GM21367 (cell line): ENCODE measurements at regions not wholly inside any gene's neighbourhood (a gene's known extent, or its start where the extent isn't known, plus 50 kb on each side); places are given as distances from the start of the nearest gene placed in this dataset.
"Not testable (repeated sequence)": the region's sequence is repeated elsewhere in the genome, so short reads cannot be mapped to it uniquely, and the experiment has no call there.

Source experiments
- ATAC-seq: cut with Tn5 transposase; IDR thresholded peaks from one replicate; pipeline ENCODE4 v1.9.1; 2021; ENCODE audit not compliant: unreplicated experiment

DNA sequence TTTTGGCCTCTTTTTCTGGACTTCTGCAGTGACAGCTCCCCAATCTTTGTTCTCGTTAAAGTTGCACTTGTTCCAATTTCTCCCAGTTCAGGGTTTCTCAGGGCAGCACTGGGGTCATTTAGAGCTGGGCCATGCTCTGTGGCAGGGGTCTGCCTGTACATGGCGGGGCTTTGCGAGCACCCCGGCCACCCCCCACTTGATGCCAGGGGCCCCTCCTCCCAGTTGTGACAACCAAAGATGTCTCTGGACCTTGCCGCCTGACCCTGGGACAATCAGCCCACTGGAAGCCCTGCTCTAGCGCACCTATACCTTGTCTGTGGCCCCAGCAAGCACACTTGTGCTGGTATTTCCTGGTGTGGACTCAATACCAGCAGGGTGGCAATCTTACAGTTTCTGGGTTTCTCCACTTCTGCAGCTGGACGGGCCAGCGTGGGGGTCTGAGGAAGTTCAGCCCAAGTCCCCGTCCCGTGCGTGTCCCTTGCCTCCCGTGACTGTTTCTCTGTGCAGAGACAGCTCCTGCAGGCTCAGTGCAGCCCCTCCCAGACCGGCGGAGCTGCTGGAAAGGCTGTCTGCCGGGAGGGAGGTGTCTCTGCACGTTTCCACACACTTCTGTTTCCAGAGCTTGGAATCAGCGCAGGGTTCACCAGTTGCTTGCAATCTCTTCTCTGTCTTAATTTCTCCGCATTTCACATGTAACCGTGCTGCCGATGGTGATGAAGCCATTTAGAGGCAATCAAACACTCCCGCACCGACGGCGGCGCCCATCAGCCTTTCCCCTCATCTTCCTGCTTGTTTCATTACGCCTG lies 1328.9 kb downstream of the BRD1 start:
- ATAC-seq = no peak

DNA sequence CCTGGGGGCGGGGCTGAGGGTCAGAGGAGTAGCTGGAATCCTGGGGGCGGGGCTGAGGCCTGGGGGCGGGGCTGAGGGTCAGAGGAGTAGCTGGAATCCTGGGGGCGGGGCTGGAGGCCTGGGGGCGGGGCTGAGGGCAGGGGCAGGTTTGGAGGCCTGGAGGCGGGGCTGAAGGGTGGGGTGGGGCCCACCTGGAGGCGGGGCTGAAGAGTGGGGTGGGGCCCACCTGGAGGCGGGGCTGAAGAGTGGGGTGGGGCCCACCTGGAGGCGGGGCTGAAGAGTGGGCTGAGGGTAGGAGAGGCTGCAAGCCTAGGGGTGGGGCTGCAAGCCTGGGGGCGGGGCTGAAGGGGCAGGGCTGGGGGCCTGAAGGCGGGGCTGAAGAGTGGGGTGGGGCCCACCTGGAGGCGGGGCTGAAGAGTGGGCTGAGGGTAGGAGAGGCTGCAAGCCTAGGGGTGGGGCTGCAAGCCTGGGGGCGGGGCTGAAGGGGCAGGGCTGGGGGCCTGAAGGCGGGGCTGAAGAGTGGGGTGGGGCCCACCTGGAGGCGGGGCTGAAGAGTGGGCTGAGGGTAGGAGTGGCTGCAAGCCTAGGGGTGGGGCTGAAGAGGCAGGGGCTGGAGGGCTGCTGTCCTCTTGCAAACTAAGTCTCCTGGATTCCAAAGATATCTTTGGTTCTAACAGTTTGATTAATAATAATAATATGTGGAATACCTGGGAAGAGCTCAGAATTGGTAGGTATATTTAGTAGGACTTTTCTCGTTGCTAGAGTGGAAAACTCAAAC lies 1329.7 kb downstream of the BRD1 start:
- not testable (repeated sequence) for ATAC-seq

DNA sequence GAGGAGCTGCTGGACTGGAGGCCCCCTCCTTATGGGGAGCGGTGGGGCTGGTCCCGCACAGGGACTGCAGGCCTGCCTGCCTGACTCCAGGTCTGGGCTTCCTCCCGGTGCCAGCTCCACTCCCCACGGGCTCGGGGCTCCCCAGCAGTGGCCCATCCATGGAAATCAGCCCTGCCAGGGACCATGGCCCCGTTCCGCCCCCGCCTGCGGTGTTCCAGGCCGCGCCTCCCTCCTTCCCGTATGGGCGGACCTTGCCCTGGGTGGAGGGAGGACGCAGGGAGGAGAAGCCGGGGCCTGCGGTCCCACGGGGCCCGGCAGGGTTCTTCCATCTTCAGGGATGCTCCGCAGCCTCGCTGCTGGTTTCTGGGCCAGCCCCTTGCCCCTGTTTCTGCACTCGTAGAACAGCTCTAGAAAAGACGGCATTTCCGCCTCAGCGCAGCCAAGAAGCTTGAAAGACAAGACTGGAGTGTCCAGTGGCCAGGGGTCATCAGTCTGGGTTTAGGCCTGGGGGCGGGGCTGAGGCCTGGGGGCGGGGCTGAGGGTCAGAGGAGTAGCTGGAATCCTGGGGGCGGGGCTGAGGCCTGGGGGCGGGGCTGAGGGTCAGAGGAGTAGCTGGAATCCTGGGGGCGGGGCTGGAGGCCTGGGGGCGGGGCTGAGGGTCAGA lies 1330.6 kb downstream of the BRD1 start:
- no peak for ATAC-seq

DNA sequence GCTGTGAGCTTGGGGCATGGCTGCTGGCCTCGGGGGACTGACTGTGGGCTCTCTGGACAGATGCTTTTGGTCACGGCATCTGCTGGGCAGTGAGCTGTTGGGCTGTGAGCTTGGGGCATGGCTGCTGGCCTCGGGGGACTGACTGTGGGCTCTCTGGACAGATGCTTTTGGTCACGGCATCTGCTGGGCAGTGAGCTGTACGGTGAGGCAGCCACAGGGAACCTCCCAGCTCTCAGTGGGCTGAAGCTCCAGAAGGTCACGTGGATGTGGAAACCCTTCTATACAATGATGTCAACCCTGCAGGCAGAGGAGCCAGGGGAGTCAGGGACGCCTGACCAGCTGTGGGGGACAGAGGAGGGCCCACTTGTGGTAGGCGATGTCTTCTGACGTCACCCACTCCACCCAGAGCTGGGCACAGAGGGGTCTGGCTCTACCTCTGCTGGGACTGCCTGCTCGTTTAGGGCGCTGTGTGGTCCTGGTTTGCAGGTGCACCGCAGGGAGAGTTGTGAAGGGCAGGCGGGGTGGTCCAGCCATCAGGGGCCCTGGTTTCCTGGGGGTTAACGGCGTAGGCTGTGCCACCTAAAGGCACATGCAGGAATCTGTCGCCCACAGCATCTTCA lies 1331.3 kb downstream of the BRD1 start:
- ATAC-seq = no peak

DNA sequence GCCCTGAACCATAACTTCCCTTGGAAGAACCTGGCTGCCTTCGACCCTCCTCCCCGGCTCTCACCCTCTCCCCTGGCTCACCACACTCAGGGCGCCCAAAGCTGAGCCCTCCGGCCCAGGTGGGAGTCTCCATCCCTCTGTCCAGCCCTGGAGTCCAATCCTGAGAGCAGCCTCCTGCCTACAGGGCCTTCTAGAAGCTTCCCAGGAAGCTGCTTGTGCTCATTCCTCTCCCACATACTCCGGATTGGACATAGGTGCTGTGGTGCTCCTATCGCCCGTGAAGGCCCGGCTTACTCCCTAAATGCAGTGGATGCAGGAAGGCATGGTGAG lies 1332.0 kb downstream of the BRD1 start:
- ATAC-seq = no peak

DNA sequence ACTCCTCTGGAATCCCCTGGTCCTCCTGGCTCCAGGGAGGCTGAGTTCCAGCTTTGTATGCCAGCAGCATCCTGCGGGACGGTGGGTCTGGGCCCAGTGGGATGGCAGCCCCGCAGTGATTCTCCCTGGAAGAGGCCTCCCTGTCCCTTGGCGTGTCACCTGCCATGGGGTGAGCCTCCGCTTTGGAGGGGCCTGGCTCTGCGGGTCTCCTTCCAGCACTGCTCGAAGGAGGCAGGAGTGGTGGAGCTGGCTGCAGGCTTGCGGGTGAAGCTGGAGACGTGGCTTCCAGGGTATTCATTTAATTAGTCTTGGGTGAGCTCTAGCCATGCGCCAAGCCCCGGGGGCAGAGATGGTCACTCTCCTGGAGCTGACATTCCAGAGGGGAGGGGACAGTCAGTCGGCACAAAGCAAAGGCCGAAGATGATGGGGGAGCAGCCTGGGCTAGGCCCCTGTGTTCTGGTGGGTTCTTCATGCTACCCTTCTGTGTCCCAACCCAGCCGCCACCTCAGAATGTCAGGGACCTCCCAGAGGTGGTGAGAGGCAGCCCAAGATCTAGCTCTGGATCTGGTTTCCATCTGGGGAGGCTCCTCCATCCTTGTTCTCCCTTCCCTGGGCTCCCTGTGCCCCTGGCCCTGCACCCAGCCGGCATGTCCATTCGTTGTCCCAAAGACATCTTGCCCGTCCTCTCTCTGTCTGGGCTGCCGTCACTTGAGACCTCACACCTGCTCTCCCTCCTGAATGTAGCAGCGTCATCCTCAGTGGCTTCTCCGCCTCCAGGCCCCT lies 1332.5 kb downstream of the BRD1 start:
- ATAC-seq = no peak

DNA sequence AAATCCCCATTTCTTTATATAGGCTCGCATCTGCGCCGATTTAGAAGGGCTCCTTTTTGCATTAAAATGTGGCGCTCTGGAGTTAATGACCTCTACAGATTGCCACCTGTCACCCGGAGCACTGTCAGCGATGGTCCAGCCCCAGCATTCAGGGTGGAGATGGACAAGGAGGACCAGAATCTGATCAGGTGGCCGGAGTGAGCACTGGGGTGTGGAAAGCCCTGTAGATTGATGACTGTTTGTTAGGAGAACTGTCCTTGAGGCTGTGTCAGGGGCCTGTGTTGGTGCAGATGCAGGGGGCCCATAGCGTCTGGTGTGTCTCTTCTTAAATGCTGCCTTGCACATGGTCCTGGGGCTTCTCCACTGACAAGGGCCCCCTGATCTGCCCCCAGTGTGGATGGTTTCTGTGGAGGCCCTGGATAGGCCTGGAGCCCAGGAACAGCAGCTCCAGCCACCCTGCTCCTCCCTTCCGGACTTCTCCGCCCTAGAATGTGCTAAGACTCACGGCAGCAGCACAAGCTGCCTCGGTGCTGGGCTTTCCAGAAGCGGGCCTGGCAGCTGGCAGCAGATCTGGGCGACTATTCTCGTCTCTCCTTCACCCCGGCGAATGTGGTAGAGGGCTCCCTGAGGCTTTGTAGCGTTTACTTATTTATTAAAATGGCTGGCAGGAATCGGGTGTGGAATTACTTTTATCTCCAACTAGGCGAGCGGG lies 1333.3 kb downstream of the BRD1 start:
- no peak for ATAC-seq

DNA sequence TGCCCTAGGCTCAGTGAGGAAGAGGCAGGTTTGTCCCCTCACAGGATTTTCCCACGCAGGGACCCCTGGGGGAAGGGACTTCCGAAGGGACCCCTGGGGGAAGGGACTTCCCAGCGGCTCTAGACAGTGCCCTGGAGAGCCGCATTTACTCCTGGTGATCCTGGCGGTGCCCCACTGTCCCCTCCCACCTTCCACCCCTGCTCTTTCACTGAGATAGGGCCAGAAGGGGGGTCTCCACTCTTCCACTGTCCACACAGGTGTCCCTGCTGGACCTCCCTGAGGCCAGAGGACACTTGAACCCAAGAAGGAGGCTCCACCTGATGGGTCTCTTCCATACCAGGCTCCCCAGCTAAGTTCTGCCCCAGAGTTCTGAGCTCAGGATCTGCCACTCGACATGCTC lies 1333.9 kb downstream of the BRD1 start:
- ATAC-seq = no peak

DNA sequence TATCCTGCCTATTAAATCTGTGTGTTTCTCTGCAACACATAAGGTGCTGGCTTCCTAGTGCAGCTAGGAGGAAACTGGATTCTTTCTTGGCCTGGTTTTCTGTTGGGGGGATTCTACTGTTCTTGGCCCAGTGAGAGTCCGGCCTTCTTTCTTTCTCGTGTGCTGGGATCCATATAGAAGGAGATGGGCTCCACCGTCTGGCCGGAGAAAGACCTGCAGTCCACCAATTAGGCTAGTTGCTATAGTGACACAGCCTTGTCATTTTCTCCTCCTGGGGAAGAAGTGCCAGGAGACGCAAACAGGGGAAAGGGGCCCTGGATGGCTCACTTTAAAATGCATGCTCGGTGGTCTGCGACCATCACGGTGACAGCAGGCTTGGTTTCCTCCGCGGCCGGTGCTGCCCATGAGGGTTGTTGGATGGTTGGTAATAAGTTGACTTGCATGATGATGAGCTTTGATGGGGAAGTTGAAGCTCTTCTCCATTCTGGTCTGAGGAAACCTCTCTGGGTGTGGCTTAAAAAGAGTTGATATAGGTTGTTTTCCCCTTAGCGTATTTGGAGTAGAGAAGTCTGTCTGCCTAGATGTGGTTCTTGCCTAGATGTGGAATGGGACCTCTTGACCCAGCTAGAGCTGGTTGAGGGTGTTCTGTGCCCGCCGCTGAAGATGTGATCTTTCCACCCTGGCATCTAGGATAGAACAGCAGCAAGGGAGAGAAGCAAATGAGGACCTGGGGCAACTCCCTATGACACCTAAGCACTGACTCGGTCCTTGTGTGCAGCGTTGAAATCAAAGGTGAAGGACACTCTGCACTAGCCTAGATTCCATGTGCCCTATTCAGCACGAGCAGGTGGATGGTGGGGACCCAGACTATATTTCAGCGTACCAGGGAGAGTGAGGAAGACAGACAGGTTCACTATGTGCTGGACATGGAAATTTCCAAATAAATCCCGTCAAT lies 1335.0 kb downstream of the BRD1 start:
- ATAC-seq = no peak

DNA sequence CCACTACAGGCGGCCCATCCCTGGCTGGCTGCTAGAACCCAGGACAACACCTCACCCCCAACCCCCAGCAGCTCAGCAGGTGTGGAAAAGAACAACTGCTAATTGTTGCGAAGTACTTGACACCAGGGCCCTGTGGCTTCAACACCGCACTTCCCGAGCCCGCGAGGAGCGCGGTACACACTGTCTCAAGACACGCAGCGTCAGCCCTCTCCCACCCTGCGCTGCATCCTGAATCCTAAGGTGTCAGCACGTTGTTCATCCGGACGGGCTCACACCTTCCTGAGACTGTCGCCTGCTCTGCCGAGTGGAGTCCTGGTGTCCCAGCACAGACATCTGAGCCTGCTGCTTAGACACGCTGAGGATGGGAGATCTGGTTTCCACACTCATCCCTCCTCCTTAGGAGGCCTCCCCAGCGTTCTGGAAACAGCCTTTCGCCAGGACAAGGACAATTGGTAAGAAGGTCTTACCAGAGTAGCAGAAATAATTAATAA lies 1336.2 kb downstream of the BRD1 start:
- ATAC-seq = no peak

DNA sequence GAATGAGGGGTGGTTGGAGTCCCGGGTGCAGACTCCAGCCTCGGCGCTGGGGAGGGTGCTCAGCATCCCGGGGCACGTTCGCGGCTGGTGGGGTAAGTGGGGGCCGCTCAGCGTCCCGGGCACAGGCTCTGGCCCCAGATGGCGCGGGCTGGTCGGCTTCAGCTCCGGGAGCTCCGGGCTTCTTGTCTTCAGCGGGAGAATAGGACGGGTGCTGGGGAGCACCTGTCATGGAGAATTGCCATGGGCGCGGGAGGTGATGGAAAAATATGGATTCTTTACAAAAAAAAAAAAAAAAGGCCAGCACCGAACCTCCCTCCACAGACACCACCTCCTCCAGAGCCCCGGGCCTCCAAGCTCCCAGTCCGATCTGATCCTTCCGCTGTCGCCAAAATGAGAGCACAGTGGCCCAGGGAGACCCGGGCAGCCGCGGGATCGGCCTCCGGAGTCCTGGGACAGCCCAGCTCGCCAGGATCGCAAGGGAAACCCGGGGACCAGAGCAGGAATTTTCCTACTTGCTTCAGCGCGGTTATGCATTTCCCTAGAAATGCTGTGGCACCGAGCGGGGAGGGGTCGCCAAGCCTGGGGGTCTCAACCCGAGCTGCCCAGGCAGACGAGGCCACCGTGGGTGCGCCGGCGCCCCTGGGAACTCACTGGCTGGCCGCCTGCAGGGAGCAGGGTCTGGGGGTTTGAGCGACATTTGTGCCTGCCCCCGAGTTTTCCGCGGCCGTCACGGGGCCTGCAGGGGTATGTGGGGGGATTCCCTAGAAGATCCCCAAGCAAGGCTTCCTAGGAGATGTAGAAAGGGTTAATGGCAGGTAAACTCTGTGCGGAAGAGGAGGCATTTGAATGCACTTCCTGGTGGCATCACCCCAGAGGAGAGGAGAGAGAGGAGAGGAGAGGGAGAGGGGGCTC lies 1336.9 kb downstream of the BRD1 start:
- ATAC-seq = no peak

DNA sequence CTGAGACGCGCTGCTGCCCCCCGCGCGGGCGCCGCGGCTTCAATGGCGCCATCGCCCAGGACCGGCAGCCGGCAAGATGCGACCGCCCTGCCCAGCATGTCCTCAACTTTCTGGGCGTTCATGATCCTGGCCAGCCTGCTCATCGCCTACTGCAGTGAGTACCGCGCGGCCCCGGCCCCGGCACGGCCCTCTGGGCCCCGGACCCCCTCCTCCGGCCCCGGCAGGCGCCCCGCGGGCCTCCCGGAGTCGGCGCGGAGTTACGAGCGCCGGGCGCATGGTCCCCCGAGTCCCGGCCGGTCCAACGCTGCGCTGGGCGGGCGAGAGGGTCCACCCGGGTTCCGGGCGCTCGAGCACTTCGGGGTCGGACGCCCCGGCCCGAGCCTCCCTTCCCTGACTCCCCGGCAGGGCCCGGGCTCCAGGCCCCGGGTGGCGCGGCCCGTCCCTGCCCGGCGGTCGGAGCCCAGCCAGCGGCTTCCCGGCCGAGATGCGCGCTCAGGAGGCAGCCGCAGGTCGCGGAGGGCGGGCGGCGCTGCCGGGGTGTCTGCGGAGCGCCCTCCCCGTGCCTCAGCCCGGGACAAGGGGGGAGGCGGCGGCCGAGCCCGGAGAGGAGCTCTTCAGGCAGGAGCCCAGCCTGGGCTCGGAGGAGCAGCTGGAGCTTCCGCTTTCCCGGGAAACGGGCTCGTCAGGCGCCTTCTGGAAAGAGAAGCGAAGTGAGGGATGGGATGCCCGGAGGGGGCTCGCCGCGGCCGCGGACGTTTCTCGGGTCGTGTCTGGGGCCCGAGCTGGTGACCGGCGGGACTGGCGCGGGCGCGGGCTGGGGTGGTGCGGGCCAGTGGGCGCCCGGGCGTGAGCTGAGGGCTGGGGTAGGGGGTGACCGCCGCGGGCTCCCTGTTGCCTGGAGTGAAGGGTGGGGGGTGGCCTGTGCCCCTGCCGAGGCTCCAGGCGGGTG lies 1337.8 kb downstream of the BRD1 start:
- no peak for ATAC-seq

DNA sequence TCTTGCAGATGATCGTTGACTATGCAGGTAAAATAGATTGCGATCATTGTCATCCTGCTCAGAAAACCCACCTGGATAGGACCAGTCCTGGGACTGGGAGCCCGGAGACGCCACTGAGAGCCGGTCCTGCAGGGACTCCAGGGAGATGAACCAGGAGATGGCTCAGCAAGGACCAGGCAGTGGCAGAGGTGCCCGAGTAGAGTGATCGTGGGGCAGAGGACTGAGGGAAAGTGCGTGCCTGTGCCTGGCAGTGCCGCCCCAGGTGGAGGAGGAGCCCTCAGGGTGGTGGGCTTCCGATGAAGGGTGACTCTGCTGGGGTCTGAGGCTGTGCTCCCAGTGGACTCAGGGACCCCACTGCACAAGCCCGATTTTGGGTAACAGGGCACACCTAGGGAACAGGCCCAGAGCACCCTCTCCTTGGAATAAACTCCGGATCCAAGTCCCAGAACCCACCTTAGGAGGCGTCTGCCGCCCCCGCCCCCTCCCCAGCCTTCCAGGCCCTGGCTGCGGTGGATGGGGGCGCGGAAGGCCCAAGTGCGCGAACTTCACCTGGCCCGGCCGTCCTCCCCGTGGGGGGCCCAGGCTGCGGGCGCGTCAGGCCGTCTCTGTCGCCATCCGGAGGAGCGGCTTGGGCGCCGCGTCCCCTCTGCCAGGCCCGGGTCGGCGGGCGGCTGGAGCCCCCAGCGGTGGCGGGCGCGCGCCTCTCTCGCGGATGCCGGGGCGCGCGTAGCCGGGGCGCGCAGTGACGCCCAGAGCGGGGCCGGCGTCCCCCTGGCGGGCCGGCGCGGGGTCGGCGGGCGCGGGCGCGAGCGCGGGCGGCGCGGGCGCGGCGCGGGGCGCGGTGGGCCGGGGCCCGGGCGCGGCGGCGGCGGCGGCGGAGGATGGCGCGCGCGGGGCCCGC lies 1338.8 kb downstream of the BRD1 start:
- no peak for ATAC-seq

DNA sequence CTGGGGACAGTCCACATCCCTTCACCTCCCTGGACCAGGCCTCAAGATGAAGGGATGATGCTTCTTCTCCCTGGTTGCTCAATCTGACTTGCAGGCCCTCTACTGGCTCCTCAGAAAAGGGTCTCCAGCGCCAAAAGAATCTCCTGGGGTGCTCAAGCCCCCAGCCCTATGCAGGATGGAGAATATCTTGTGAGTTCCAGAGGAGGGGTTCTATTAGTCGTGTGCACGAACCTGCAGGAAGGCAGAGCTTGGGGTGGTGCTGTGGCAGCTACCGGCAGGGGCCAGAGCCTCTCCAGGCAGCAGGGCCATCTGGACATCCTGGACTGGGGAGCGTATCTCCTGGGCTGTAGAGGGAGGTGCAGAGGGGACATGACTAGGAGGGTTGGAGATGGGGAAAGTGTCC lies 1339.5 kb downstream of the BRD1 start:
- no peak for ATAC-seq

DNA sequence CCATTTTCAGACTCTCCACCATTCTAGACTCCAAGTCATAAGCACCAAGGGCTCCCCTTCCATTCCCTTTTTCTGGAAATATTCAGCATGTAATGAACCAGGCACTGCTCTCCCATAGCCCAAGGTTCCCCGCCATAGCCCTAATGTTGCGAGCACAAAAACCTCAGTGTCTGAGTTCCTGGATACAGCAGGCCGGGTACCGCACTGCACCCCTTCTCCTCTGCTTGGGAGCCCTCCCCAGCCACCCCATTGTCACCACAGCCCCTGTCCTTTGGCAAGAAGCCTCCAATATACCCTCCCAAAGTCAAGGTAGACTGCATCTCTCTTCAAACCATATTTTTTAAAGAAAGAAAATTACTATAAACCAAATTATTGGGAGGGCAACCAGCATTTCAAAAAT lies 1341.1 kb downstream of the BRD1 start:
- ATAC-seq = no peak

DNA sequence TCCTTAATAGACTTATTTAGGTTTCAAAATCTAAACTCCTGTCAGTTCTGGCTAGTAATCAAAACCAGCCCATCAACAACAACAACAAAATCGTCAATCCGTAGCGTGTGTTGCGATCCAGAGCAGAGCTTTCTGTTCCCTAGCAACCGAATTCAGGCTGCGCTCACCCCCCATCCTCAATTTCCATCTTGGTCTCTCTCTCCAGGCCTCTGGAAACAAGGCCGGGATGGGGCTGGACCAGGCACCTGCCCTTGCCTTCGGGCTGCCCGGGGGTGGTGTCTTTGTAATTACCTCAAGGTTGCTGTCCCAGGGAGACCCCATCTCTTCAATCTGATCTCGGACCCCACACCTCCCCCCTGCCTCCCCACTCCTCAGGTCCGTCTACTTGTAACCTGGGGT lies 1341.5 kb downstream of the BRD1 start:
- ATAC-seq = no peak
